Testis (tissue), 2 donors: ENCODE measurements at regions not wholly inside any gene's neighbourhood (a gene's known extent, or its start where the extent isn't known, plus 50 kb on each side); places are given as distances from the start of the nearest gene placed in this dataset.

ENCODE experiments used
- POLR2A ChIP-seq: fragments of 450-650 bp; IDR thresholded peaks from one replicate; pipeline ENCODE4 v1.6.1; 2017; ENCODE audit warnings: antibody characterized with exemption, mild to moderate bottlenecking, moderate library complexity
- TF ChIP-seq, protein P1 (sequence below), 3 experiments: fragments of 450-650 bp in 2 of 3; fragments of 200-600 bp in 1 of 3; sonication (generic) in 1 of 3; IDR thresholded peaks; one replicate each; pipeline ENCODE4 v1.5.1; 2016 to 2019; ENCODE audit warnings: antibody characterized with exemption in 3 of 3, mild to moderate bottlenecking in 2 of 3, moderate library complexity in 1 of 3

DNA sequence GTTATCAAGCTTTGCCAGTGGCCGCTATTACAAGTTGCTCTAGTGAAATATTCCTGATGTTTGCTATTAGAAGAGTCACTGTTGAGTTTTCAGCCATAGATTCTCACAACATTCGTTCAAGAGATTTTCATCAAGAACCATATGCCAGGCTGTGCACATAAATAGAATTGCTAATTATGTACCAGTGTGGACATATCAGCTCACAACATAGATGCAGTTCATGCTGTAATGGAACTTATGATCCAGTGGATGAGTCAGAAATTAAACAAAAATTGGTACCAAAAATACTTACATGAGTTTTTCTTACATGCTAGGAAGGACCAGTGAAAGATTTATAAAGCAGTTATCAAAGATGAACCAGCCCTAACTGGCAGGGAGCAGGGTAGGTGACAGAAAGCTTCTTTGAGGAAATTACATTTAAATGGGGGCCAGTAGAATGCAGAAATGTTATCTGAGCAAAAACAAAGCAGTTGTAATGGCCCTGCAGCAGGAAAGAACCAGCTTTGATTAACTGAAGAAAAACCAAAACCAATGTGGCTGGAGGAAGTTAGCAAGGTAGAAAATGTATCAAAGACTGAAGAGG, 404.2 kb downstream of the DNAH5 start:
- no peak for TF ChIP-seq POLR2A
- TF ChIP-seq, protein P1, sequence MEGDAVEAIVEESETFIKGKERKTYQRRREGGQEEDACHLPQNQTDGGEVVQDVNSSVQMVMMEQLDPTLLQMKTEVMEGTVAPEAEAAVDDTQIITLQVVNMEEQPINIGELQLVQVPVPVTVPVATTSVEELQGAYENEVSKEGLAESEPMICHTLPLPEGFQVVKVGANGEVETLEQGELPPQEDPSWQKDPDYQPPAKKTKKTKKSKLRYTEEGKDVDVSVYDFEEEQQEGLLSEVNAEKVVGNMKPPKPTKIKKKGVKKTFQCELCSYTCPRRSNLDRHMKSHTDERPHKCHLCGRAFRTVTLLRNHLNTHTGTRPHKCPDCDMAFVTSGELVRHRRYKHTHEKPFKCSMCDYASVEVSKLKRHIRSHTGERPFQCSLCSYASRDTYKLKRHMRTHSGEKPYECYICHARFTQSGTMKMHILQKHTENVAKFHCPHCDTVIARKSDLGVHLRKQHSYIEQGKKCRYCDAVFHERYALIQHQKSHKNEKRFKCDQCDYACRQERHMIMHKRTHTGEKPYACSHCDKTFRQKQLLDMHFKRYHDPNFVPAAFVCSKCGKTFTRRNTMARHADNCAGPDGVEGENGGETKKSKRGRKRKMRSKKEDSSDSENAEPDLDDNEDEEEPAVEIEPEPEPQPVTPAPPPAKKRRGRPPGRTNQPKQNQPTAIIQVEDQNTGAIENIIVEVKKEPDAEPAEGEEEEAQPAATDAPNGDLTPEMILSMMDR (IDR thresholded peaks at IDR 0.05): no peak
